Skeletal muscle tissue (tissue), 3 donors: ENCODE measurements at regions not wholly inside any gene's neighbourhood (a gene's known extent, or its start where the extent isn't known, plus 50 kb on each side); places are given as distances from the start of the nearest gene placed in this dataset.

Experiments
- H3K27ac ChIP-seq: one replicate; pipeline ENCODE4 v1.7.0; 2013; ENCODE audit warnings: mild to moderate bottlenecking, low read depth, low read length, inconsistent platforms
- H3K27me3 ChIP-seq, 3 donors: one replicate each; pipeline ENCODE4 v1.7.0; 2013; ENCODE audit warnings: low read length in 3 of 3; ENCODE audit not compliant: control insufficient read depth in 3 of 3, insufficient read depth in 3 of 3
- H3K36me3 ChIP-seq, 3 donors: one replicate each; pipeline ENCODE4 v1.7.0; 2013; ENCODE audit warnings: low read length in 3 of 3; ENCODE audit not compliant: control insufficient read depth in 3 of 3, insufficient read depth in 3 of 3
- H3K4me1 ChIP-seq, 3 donors: one replicate each; pipeline ENCODE4 v1.7.0; 2013; ENCODE audit warnings: low read length in 3 of 3, mild to moderate bottlenecking in 3 of 3; ENCODE audit not compliant: control insufficient read depth in 3 of 3, insufficient read depth in 3 of 3
- H3K4me3 ChIP-seq, 3 donors: one replicate each; pipeline ENCODE4 v1.7.0; 2013; ENCODE audit warnings: low read length in 3 of 3
- H3K9ac ChIP-seq, 3 donors: one replicate each; pipeline ENCODE4 v1.7.0; 2013; ENCODE audit warnings: low read length in 3 of 3, mild to moderate bottlenecking in 3 of 3, moderate library complexity in 2 of 3, low read depth in 1 of 3
- H3K9me3 ChIP-seq, 3 donors: one replicate each; pipeline ENCODE4 v1.7.0; 2013; ENCODE audit warnings: low read length in 3 of 3; ENCODE audit not compliant: control insufficient read depth in 3 of 3
- donor health status: Osteomylitis.

GRCh38 chr1:114224196-114224907 is 70.7 kb upstream of the SYT6 start:
- Histone ChIP-seq H3K27ac (no peak overlapping the region), H3K4me3 (no peak overlapping the region), H3K9ac (no peak overlapping the region), H3K4me1 (peaks cover 0 to 6% (median 2%) of the 10 kb centered on the region in 3 donors), H3K9me3 (no peaks in the 10 kb centered on the region), H3K36me3 (no peaks in the 10 kb centered on the region), H3K27me3 (no peaks in the 10 kb centered on the region)

GRCh38 chr1:114222920-114223319 is 69.3 kb upstream of the SYT6 start:
- no peaks in the 10 kb centered on the region for H3K27me3 ChIP-seq
- no peaks in the 10 kb centered on the region for H3K9me3 ChIP-seq
- no peak overlapping the region for H3K4me3 ChIP-seq
- H3K9ac ChIP-seq = no peak overlapping the region
- H3K4me1 ChIP-seq = peaks cover 4 to 11% (median 10%) of the 10 kb centered on the region in 3 donors
- no peak overlapping the region for H3K27ac ChIP-seq
- no peaks in the 10 kb centered on the region for H3K36me3 ChIP-seq

- H3K4me1 ChIP-seq = peaks cover 4 to 10% (median 8%) of the 10 kb centered on the region in 3 donors
- H3K4me3 ChIP-seq = no peak overlapping the region
- H3K27ac ChIP-seq = no peak overlapping the region
- H3K27me3 ChIP-seq = no peaks in the 10 kb centered on the region
- no peaks in the 10 kb centered on the region for H3K9me3 ChIP-seq
- H3K36me3 ChIP-seq = no peaks in the 10 kb centered on the region
- peak overlapping the region in 1 of 3 donors; percentile 54 for H3K9ac ChIP-seq
These were observed 65.7 kb upstream of the SYT6 start for GRCh38 chr1:114219172-114219868.

- no peaks in the 10 kb centered on the region for H3K27me3 ChIP-seq
- H3K9ac ChIP-seq = no peak overlapping the region
- no peaks in the 10 kb centered on the region for H3K9me3 ChIP-seq
- no peaks in the 10 kb centered on the region for H3K36me3 ChIP-seq
- no peak overlapping the region for H3K4me3 ChIP-seq
- peaks cover 4 to 10% (median 8%) of the 10 kb centered on the region in 3 donors for H3K4me1 ChIP-seq
- no peak overlapping the region for H3K27ac ChIP-seq
These were observed 64.9 kb upstream of the SYT6 start for GRCh38 chr1:114218361-114219171.

GRCh38 chr1:114216431-114217173 is 62.9 kb upstream of the SYT6 start:
- no peak overlapping the region for H3K4me3 ChIP-seq
- H3K27me3 ChIP-seq = no peaks in the 10 kb centered on the region
- H3K27ac ChIP-seq = no peak overlapping the region
- peaks cover 4 to 10% (median 8%) of the 10 kb centered on the region in 3 donors for H3K4me1 ChIP-seq
- no peaks in the 10 kb centered on the region for H3K9me3 ChIP-seq
- H3K9ac ChIP-seq = no peak overlapping the region
- no peaks in the 10 kb centered on the region for H3K36me3 ChIP-seq

GRCh38 chr1:114215436-114215835 is 61.8 kb upstream of the SYT6 start:
- Histone ChIP-seq H3K27me3 (no peaks in the 10 kb centered on the region), H3K4me1 (peaks cover 4 to 10% (median 8%) of the 10 kb centered on the region in 3 donors), H3K9me3 (no peaks in the 10 kb centered on the region), H3K9ac (no peak overlapping the region), H3K27ac (no peak overlapping the region), H3K36me3 (no peaks in the 10 kb centered on the region), H3K4me3 (no peak overlapping the region)

- H3K4me1 ChIP-seq = peaks cover 8% of the 10 kb centered on the region in 3 donors
- H3K9me3 ChIP-seq = no peaks in the 10 kb centered on the region
- H3K36me3 ChIP-seq = no peaks in the 10 kb centered on the region
- no peak overlapping the region for H3K9ac ChIP-seq
- H3K27ac ChIP-seq = no peak overlapping the region
- H3K4me3 ChIP-seq = no peak overlapping the region
- H3K27me3 ChIP-seq = no peaks in the 10 kb centered on the region
These were observed 60.3 kb upstream of the SYT6 start for GRCh38 chr1:114214016-114214415.

GRCh38 chr1:114209971-114210370 is 56.3 kb upstream of the SYT6 start:
- H3K36me3 ChIP-seq = no peaks in the 10 kb centered on the region
- peaks cover 0 to 4% (median 3%) of the 10 kb centered on the region in 3 donors for H3K27me3 ChIP-seq
- peaks cover 0 to 4% (median 3%) of the 10 kb centered on the region in 3 donors for H3K4me1 ChIP-seq
- no peaks in the 10 kb centered on the region for H3K9me3 ChIP-seq
- no peak overlapping the region for H3K27ac ChIP-seq
- no peak overlapping the region for H3K4me3 ChIP-seq
- H3K9ac ChIP-seq = no peak overlapping the region

GRCh38 chr1:114208714-114209113 is 55.0 kb upstream of the SYT6 start:
- peaks cover 0 to 4% (median 3%) of the 10 kb centered on the region in 3 donors for H3K27me3 ChIP-seq

More at GRCh38 chr1:114208714-114209113, 55.0 kb upstream of the SYT6 start:
- H3K4me3 ChIP-seq = no peak overlapping the region
- H3K27ac ChIP-seq = no peak overlapping the region
- no peaks in the 10 kb centered on the region for H3K9me3 ChIP-seq
- H3K36me3 ChIP-seq = no peaks in the 10 kb centered on the region
- H3K4me1 ChIP-seq = peaks cover 0 to 4% (median 3%) of the 10 kb centered on the region in 3 donors
- no peak overlapping the region for H3K9ac ChIP-seq
